ENCODE measurements at regions not wholly inside any gene's neighbourhood (a gene's known extent, or its start where the extent isn't known, plus 50 kb on each side); places are given as distances from the start of the nearest gene placed in this dataset.
A peak's percentile ranks its signal among the peaks of the same experiment; 100 is the strongest.

- DNase-seq = no peak
Observed at GRCh38 chr7:111676167-111676566, 113.9 kb upstream of the IMMP2L start.

DNA sequence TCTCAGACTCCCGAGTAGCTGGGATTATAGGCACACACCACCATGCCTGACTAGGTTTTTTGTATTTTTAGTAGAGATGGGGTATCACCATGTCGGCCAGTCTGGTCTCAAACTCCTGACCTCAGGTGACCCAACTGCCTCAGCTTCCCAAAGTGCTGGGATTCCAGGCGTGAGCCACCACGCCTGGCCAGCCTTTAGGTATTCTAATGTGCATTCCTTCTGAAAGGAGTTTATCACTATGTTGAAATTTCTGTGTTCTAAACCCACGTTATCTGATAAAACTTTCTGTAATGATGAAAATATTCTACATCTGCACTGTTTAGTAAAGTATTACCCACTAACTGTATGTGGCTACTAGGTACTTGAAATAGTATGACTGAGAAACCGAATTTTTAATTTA is 110.6 kb upstream of the IMMP2L start:
- no peak for DNase-seq

- DNase-seq = no peak
Observed at GRCh38 chr7:111671927-111672326, 109.6 kb upstream of the IMMP2L start.

- no peak for DNase-seq
Observed at GRCh38 chr7:111668711-111669110, 106.4 kb upstream of the IMMP2L start.

DNA sequence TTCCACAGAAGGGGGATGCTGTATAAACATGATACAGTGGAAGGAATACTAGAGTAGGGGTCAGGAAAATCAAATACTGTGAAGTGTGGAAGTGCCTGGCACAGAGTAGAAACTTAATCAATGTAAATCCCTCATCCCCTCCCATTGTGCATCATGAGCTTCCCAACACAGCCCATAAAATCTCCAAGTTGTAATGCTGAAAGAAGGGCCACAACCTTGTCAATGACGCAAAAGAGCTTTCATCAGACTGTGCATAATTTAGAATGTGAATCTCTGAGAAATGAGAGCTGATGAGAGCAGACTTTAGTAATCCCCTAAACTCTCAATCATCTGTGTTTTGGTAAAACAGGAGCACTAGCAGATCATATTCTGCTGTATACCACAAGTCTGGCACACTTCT is 105.2 kb upstream of the IMMP2L start:
- DNase-seq = no peak

DNA sequence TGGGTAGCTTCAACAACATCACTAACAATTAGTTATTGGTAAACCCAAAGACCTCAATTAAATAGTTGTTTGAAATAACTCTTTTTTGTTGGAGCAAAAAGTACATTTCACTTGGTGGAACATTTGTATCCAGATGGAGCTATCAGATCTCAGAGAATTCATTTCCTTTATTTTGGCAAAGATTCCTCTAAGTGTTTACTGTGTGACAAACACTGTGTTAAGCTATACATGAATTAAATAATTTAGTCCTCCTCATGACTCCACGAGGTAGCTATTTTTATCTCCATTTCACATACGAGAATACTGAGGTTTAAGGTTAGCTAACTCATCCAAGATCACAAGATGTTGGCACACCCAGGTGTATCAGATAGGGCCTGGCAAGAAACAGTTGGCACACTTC is 104.0 kb upstream of the IMMP2L start:
- no peak for DNase-seq

DNA sequence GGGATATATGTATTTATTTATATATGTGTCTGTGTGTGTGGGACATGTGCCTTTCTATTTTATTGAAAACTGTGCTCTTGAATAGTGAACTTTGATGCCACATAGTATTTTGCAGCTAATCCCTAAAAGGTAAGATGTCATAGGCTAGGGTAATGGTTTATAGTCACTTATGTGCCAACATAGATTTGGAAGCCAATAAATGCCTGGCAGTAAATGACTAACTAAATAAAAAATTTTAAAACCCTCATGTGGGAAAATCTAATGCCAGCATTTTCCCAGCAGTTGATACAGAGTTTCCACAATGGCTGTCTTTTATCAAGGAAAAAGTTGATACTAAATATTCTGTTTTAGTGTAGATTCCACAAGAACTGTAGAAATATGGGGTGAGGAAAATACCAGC is 101.5 kb upstream of the IMMP2L start:
- DNase-seq = no peak

DNA sequence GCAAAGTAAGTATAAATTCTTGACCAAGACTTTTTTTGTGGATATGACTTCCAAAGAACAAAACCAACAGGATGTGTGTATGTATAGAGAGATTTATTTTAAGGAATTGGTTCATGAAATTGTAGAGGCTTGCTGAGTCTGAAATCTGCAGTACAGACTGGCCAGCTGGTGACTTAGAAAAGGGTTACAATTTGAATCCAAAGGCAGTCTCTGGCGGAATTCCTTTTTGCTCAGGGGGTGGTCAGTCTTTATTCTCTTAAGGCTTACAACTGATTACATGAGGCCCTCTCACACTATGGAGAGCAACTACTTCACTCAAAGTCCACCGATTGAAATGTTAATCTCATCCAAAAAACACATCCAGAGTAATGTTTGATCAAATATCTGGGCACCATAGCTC is 100.1 kb upstream of the IMMP2L start:
- DNase-seq = no peak

DNA sequence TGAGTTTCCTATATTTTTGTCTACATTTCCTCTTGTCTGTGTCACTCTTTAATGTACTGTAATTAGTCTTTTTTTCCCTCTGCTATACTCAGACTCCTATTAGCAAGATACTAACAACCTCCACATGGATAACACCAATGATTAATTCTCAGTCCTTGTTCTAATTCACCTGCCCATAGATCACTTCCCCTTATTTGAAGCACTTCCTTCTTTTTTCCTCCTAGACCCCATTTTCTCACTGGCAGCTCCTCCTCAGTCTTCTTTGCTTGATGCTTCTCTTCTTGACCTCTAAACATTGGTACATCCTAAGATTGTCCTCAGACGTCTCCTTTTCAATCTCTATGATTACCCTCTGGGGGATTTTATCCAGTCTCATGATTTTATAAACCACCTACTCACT is 98.2 kb upstream of the IMMP2L start:
- no peak for DNase-seq

- DNase-seq = no peak
Observed at GRCh38 chr7:111658546-111658945, 96.3 kb upstream of the IMMP2L start.

GRCh38 chr7:111657018-111657417 is 94.7 kb upstream of the IMMP2L start:
- DNase-seq = no peak

- no peak for DNase-seq
Observed at GRCh38 chr7:111654343-111654742, 92.1 kb upstream of the IMMP2L start.

- no peak for DNase-seq
Observed at GRCh38 chr7:111653846-111654245, 91.6 kb upstream of the IMMP2L start.

DNA sequence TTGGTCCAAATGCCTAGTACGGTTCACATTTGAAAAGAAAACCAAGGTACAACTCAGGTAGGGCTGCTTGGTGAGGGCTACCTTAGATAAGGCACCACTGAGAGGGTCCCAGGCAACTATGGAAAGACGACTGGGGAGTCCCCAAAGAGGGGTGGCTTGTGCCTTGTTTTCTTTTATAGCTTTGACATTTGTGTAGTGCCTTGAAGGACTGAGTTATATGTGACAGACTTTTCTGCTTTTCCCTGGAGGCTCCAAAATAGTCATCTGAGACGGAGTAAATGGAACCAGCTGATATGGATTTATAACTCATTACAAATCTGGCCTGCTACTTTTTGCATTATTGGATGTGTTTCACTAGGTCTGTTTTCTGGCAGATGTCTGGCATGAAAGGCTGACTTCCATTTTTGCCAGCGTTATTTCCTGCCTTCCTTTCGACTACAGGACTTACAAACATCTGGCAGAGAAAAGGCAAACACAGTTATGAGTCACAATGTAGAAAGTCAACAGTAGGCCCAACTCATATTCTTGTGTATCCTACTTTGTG is 88.2 kb upstream of the IMMP2L start:
- DNase-seq = no peak

GRCh38 chr7:111647881-111648280 is 85.6 kb upstream of the IMMP2L start:
- no peak for DNase-seq

- peak; percentile 18 to 20 for DNase-seq
Observed at GRCh38 chr7:111644595-111644994, 82.3 kb upstream of the IMMP2L start.

DNA sequence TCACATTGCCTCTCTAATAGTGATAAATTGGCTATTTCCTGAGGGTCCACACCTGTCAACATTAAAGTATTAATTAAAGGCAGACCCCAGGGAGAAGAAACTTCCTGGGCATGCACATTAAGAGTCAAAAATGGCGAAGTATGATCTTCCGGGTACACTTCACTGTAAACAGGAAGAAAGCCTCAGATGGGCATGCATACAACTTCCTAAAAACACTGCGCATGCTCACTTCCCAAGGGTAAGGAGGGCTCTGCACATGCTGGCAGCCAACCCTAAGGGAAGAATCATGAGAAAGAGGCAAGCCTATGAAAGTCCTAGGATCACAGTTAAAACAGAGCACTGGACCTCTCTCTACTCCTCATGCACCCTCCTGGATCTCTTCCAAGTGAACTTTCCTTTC is 80.1 kb upstream of the IMMP2L start:
- no peak for DNase-seq

GRCh38 chr7:111640416-111640815 is 78.1 kb upstream of the IMMP2L start:
- no peak for DNase-seq

GRCh38 chr7:111639934-111640333 is 77.6 kb upstream of the IMMP2L start:
- DNase-seq = no peak

DNA sequence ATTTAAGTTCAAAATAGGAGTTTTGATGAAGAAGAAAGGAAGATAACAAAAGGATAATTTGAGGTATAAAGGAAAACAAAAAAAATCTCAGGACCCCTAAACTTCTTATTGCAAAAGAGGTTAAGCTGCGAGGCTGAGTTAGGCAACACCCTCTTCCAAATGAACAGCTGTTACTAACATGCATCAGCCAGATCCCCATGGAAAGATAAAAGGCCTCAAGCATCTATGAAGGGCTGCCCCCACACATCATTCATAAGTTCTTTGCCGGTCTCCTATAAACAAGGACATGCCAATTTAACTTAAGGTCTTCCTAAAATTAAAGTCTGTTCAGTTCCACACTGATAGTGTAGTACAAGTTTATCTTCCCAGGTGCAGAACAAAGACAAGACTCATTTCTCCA is 75.8 kb upstream of the IMMP2L start:
- DNase-seq = no peak

DNA sequence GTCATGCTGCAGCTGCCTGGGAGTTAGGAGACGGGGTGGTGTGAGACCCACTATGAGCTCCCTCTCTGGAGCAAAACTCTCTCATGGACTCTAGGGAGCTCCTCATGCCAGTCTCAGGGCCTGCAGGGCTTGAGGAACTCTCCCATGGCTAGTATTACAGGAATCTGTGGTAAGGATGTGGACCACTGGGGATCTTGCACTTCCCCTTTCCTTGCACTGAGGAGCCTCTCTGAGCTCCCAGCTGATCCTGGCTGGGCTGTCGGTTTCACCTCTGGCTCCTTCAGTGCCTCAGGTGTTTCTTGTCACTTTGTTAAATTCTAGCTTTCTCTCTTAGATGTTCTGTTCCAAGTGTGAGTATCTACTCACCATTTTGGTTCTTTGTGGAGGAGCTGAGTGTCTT is 71.6 kb upstream of the IMMP2L start:
- no peak for DNase-seq

DNA sequence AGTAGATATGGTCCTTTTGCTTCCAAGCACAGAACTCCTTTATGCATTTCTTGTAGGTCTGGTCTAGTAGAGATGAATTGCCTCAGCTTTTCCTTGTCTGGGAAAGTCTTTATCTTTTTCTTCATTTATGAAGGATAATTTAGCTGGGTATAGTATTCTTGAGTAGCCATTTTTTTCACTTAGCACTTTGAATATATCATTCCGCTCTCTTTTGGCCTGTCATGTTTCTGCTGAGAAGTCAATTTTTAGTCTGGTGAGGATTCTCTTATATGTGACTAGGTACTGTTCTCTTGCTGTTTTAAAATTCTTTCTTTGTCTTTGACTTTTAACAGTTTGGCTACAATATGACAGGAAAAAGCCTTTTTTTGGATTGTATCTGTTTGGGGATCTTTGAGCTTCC is 68.6 kb upstream of the IMMP2L start:
- DNase-seq = no peak

GRCh38 chr7:111622084-111622483 is 59.8 kb upstream of the IMMP2L start:
- no peak for DNase-seq
